COLO668 (cell line): ENCODE measurements at regions not wholly inside any gene's neighbourhood (a gene's known extent, or its start where the extent isn't known, plus 50 kb on each side); places are given as distances from the start of the nearest gene placed in this dataset.

ENCODE experiments used
- DNase-seq: peaks from one replicate; lab custom pipeline; 2025; ENCODE audit not compliant: unreplicated experiment; lab: John Stamatoyannopoulos, UW

DNA sequence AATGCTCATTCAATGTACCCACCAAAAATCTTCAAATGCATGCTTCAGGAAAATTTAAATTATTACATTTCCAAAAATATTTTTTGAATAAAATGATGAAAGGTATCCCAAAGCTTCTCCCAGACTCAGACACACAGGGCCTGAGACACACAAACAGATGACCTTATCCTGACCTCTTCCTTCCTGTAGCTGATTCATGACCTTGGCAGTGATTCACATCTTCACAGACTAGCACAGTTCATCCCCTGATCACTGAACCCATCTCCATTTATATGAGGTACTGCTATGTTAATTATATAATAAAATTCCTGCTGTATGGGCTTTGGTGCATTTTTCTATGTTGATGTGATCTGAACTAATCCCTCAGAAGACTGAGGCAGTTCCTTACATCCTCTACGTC lies 265.0 kb upstream of the GLI3 start:
- DNase-seq = no peak

DNA sequence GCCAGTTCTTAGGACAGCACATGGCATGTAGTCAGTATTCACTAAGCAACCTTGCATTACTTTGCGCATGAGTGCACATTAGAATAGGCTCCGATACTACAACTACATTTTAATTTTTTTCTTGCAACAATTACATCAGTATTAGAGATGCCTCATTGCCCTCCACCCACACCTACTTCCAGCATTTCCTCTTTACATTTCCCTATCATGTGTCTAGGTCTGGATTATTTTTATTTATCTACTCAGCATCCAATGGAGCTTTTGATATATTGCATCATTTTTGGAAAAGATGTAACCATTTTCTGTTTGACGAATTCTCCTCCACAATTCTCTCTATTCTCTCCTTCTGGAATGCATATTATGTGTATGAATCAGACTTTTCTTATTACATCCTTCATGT lies 258.2 kb upstream of the GLI3 start:
- DNase-seq = no peak

DNA sequence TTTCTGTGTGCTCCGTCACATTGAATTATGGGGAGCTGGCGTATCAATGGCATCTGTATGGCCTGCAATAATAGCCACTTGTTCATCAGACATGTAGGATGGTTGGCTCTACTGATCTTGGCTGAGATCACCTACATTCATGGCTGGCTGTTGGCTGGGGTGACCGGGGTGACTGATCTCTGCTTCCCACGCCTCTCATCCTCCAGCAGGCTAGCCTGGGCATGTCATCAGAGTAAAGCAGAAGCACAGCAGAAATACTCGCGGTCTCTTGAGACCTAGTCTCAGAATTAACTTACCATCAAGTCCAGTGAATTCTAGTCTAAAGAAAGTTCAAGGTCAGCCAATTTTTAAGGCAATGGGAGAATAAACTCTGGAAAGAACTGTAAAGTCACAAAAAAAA lies 257.7 kb upstream of the GLI3 start:
- DNase-seq = no peak

DNA sequence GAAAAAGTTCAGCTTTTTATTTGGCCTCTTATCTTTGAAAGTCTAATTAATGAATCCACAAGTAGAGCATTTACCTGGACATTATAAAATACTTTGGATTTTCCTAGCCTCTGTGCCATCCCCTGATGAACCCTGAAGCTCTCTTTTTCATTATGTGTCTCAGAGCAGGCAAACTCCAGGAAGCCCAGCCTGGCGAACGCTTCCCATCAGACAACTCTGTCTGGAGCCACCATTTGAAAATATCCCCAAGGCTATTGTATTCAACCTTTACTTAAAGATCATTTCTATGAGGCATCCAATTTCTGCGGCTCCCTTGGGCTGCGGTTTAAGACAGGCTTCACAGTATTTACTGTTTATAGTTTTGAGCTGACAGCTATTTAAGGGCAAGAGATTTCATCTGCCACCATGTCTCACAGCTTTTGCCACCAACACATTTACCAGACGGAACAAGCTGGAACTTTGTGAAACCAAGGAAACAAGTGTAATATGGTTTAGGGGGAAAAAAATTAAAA lies 257.2 kb upstream of the GLI3 start:
- DNase-seq = no peak

DNA sequence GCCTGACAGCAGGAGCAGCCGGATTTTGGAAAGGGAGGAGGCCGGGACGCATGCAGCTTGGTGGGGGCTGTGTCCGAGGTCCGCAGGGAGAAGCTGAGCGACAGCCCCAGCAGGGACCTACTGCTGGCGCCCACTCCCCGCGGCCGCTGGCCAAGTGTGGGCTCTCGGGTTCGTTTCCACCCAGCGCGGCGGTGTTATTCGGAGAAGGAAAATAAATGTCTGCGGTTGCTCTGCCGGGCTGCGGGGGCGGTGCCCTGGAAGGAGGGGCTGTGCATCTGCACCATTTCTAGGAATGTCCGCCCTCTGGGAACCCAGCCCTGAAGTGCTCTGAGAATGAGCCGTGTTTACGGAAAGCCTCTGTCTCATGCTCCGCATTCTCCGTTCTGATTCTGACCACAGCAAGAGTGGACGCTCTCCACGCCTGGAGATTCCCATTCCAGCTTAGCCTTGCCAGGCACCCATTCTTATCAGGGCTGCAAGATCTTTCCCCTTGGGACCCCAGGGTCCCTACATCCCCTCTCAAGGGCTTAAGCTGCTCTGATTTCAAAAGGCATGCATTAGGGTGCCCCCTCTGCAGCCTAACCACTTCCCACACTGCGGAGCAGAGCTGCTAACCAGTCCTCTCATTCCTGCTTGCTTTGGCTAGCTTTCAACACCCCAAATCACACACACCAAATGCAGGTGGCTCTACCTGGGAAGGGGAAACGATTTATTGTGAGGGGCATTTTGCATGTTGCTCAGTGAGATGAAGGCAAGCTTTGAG lies 256.6 kb upstream of the GLI3 start:
- DNase-seq = no peak

DNA sequence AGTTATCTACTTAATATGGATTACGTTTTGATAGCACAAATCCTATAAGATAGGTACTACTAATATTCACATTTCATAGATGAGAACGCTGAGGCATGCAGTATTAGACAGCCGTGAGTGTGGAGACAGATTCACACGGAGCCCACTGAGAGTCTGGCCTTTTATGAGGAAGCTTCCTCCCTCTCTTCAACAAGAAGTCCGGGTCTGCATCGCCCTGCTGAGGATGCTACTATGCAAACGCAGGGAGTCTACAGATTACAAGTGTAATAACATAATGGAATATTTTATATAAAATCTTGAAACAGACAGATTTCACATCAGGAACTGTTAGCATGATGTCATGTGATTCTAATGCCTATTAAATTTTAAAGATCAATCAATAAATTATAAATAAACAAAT lies 255.9 kb upstream of the GLI3 start:
- DNase-seq = no peak

DNA sequence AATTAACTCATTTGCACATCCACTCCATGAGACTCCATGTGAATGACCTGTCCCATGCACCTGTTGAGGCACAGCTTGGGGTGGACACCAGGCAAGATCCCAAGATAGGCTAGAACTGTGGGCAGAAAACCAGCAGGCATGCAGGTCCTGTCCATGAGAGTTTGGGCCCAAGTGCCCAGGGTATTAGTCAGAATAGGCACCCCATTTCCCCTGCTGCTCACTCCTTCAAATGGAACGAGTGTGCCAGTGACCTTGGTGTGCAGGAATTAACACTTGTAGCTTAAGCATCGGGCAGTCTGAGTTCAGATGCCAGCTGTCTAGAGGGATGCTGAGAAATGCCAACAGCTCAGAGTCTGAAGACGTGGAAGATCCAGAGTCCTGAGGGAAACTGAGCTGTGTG lies 254.1 kb upstream of the GLI3 start:
- DNase-seq = no peak

DNA sequence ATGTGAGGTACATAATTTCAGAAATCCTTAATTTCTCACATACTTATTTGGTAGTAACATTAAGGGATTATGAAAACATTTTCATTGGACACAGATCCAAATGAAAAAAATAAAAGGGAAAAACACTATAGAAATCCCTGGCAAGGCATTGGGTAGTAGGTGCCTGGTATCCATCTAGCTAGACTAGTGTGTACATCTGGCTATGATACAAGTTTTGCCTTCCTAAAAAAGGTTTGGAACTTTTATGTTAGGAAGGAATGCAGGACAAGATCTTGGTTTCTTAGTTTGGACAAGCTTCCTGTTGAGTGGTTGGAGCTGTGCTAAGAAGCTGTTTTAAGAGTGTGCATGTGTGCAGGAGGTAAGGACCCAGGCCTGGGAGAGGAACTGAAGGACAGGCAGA lies 252.3 kb upstream of the GLI3 start:
- no peak for DNase-seq

DNA sequence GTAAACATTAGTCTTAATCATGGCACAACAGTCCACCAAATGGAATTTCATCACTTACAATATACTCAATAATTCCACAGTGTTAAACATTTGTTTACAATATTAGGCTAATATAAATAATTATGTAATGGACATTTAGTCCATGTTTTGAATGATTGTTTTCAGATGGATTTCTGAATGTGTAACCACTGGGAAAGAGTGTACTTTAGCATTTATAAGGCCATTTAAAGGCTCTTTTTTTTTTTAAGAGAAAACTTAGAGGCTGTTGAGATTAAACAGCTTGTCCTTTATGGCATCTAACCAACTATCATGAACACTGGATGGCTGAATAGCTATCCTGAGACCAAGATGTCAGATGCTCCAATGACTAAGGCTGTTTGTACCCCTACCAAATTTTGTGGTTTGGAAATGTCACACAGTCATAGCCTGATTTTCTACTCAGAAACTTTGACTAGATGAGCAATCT lies 248.3 kb upstream of the GLI3 start:
- no peak for DNase-seq

DNA sequence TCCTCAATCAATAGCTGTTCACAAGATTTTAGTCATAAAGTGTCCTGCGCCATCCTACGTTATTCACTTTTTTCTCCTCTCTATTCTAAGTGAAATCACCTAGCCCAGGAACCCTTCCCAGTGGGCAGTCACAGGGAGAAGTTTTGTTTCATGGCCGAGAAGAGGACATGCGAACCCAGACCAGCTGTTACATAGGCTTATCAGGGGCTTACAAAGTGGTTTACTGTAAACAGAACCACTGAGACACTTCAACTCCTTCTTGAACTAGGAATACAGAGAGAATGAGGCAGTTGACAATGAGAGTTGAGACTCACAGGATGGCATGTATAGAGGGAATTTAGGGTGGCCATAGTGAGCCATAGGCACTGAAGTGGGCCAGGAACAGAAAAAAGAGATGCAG lies 246.9 kb upstream of the GLI3 start:
- DNase-seq = no peak

DNA sequence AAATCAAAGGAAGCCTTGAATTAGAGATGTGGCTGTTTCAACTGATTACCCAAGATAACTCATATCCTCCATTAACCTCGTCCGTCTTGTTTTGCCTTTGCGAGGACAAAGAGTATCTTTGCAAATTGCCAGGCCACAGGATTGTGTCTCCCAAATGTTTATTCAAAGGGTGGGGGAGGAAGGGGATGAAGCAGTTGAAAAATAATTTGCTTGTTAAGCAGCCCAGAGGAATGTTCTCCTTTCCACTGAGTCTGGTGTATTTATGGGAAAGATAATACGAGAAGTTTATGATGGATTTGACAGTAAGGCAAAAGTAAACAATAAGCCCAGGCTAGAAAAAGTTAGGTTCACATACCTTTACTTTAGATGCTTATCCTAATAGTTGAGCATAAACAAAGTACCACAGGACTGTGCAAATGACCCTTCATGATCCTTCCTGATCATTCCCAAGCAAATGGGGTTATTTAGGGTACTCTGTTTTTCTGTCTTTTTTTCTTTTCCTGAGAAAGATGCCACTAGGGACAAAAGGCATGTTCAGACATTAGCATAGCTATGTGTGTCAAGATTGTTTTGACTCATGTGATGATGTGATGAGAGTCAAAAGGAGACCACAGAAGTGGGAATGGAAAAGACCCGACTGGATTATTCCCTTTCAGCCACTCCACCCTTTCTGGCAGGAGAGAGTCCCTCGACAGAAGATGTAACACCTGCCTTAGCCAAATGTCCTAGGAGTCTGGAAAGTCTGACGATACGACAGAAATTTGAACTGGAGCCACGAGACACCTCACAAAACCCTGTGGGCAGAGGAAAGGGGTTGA lies 243.0 kb upstream of the GLI3 start:
- DNase-seq = no peak

DNA sequence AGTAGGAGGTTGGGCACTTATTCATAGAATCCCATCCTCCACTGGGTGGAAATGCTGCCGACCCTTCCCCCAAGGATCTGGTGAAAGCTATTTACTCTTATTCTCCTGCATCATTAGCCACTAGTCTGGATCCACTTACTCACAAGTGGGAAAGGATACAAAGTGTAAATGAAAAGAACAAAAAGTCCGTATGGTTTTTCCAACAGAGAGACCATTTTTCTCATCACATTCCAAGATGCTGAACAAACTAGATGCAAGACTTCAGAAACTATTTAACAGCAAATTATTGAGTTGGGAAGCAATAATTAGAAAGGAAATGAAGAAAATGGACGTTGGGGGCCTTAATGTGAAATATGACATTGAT lies 242.4 kb upstream of the GLI3 start:
- no peak for DNase-seq

DNA sequence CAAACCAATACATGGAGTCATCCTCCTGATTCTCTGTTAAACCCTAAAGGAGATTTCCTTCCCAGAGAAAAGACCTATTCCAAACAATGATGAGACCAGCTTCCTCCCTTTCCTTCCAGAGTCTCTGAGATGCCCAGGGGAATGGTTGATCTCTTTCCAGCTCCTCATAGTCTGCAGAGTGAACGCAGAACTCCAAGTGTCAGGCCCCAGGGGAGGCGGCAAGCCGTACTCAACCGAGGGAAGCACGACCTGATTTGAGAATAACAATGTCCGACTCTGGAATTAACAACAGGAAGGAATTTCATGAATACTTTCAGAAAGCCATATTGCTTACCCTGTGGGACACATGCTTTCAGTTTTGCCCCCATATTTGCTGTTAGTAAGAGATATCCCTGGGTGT lies 241.7 kb upstream of the GLI3 start:
- no peak for DNase-seq

DNA sequence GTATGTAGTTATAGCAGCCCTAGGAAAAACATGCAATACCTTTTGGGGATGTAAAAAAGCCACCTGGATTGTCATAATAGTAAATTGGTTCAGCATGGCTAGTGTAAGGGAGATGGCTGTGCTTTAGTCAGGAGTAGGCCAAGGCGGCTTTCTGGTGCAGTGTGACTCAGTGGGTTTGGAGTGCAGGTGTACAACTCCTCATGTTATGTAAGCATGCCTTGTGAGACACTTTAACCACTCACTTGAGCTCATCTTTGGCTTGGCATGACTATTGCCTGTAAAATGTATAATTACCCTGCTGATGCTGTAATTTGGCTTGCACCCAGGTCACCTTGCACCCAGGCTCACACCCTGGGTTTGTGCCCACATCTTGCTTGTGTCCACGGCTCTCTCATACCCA lies 239.2 kb upstream of the GLI3 start:
- DNase-seq = no peak

DNA sequence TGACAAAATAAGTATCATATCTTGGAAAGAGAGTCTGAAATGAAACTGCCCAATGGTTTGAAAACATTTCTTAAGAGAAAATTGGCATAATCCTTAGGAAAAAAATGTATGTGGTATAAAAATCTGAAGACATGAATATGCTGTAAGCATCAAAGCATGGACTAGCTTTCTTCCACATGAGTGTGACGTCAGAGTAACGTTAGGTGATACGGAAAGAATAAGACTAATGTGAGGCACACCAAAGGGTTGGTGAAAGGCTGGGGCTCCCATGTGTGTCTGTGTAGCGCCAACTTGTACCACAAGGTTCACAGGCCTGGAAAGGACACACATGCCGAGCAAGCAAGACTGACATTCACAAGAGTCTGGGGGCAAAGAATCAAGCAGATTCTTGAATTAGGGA lies 238.1 kb upstream of the GLI3 start:
- no peak for DNase-seq

DNA sequence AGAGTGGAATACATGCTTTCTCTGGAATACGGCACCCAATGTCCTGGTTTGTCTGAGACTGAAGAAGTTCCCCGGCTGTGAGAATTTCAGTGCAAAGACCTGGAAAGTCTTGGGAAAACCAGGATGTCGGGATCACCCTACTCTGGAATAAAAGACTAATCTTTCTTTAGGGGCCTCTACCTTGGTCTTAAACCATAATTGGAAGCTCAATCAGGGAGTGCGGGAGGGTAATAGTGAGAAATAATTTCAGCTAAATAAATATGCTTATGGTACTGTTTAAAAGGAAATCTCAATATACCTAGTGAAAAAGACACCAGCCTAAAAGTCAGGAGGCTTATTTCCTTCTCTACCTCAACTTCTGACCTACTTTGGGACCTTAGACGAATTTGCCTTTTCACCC lies 236.1 kb upstream of the GLI3 start:
- no peak for DNase-seq

DNA sequence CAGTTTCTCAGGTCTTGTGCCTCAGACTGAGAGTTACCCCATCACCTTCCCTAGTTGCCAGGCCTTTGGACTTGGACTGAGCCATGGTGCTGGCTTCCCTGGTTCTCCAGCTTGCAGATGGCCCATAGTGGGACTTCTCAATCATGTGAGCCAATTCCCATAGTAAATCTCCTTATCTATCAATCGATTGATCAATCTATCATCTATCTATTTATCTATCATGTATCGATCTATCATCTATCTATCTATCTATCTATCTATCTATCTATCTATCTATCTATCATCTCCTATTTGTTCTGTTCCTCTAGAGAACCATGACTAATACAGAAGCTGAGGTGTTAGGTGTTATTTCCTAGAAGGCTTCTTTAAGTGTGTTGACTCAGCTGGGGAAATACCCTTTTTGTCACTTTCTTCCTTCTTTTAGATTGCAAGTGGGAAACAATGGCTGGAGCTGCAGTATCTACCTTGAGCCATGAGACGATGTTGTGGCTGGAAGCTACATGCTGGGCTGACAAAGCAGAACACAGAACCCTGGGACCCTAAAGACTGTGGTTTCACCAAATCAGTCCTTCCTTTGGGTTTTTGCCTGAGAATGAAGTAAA lies 234.7 kb upstream of the GLI3 start:
- DNase-seq = no peak

DNA sequence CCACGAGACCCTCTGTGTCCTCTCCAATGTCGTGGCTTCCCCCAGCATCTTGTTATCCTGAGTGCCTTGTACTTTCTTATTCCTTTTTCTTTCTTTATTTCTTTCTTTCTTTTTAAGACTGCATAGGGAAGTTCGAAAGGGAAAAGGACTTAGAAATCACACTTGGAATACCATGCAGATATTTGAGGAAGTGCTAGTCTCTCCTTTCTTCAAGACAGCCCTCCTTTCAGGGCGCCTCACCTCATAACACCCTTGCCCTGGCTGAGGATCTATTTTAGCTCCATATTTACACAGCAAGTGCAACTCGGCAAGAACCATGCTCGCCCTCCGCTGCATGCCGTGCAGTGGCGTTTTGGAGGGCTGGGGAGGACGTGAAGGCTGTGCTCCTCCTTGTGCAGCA lies 232.3 kb upstream of the GLI3 start:
- no peak for DNase-seq

DNA sequence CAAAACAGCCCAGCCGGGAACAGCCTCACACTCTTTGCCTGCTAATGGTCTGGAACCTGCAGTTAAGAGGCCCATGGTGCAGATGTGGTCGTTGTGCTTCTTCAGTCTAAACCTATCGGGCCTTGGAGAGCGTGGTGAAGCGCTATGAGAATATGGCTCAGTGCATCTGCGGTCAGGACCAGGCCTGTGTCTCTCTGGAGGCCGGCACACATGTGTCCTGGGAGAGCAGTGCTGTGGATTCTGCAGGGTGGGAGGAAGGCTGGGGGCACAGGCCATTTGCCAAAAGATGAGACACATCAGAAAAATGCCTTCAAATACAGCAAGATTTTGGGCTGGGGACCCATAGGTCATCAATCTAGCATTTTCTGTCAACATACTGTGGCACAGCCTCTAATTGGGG lies 231.5 kb upstream of the GLI3 start:
- DNase-seq = no peak

DNA sequence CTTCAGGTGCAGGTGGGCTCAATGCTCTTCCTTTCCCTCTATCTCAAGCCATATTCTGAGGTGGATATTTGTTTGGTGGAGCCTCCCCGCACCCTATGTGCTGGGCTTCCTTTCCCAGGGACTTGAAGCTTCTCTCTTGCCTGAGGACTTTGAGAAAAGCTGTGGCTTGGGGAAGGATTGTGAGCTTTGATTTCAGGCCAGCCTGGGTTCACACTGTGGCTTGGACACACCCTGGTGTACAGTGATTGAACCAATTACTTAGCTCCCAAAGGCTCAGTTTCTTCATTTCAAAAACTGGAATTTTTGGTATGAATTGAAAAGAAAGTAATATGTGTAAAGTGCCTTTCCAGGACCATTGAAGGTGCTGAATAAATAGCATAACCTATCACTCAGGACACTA lies 224.5 kb upstream of the GLI3 start:
- DNase-seq = no peak

DNA sequence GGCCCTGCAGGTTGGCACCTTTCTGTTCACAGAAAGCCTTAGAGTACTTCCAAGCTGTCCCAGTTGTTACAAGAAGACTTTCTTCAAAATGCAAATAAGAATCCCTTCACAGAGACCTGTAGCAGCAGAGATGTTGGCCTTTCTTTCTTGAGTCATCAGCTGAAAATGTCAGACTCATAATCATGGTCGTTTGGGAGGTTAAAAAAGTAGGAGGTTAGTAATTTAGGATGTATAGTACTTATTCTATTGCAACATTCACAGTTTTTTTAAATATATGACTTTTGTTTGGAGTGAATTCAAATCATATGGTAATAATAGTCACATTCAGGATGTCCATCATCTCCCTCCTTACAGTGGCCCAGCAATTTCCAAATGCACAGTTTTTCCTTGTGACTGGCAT lies 223.9 kb upstream of the GLI3 start:
- DNase-seq = no peak

DNA sequence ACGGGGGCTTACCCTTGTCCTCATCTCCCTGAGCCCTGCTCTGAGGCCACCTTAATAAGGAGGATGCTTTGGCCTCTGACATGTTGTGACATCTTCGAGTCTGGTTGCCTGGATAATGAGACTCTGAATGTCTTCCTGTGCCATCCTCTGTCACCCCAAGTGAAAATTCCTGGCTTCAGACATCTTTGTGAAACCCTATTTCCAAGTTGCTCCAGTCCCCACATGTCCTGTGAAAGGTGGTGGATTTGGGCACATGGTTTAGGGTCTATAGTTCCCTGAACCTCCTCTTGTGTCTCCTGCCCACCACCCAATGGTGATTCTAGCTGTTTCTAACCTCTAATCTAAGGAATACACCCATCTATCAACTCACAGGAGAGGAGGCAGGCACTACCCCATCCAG lies 223.1 kb upstream of the GLI3 start:
- DNase-seq = no peak
